GM23338 (cell line): ENCODE measurements at regions not wholly inside any gene's neighbourhood (a gene's known extent, or its start where the extent isn't known, plus 50 kb on each side); places are given as distances from the start of the nearest gene placed in this dataset.

Experiments
- ATAC-seq: fragments of 200-7000 bp; cut with Tn5 transposase; 3 replicates; pipeline ENCODE4 v1.9.1; 2020
- DNase-seq: peaks from one replicate; pipeline ENCODE4 v3.0.0-alpha.2; 2015; ENCODE audit warnings: low spot score
- H2AFZ ChIP-seq: fragments of 200-600 bp; sonication (generic); 2 replicates; pipeline ENCODE4 v1.8.0; 2016; ENCODE audit warnings: antibody characterized with exemption, mild to moderate bottlenecking, moderate library complexity
- H3F3A ChIP-seq: fragments of 200-600 bp; sonication (generic); replicated peaks from 2 replicates; pipeline ENCODE4 v1.8.0; 2017; ENCODE audit warnings: antibody characterized with exemption, mixed run types, low read depth
- H3K27ac ChIP-seq: fragments of 200-600 bp; sonication (generic); 2 replicates; pipeline ENCODE4 v1.6.1; 2016; ENCODE audit warnings: low read depth
- H3K27me3 ChIP-seq: fragments of 200-600 bp; sonication (generic); 2 replicates; pipeline ENCODE4 v1.8.0; 2016; ENCODE audit warnings: mild to moderate bottlenecking, mixed run types, moderate library complexity; ENCODE audit not compliant: insufficient read depth
- H3K36me3 ChIP-seq: fragments of 200-600 bp; sonication (generic); 2 replicates; pipeline ENCODE4 v1.8.0; 2016; ENCODE audit warnings: mild to moderate bottlenecking; ENCODE audit not compliant: insufficient read depth
- H3K4me1 ChIP-seq: fragments of 200-600 bp; sonication (generic); 2 replicates; pipeline ENCODE4 v1.8.0; 2016; ENCODE audit warnings: mild to moderate bottlenecking, moderate library complexity; ENCODE audit not compliant: insufficient read depth
- H3K4me2 ChIP-seq: fragments of 200-600 bp; sonication (generic); 2 replicates; pipeline ENCODE4 v1.7.1; 2017; ENCODE audit warnings: mixed run types
- H3K4me3 ChIP-seq: fragments of 200-600 bp; sonication (generic); 2 replicates; pipeline ENCODE4 v1.6.1; 2016; ENCODE audit warnings: mixed run types
- H3K79me2 ChIP-seq: fragments of 200-600 bp; sonication (generic); replicated peaks from 2 replicates; pipeline ENCODE4 v1.8.0; 2017; ENCODE audit warnings: mild to moderate bottlenecking; ENCODE audit not compliant: insufficient read depth
- H3K9me2 ChIP-seq: fragments of 200-600 bp; sonication (generic); 2 replicates; pipeline ENCODE4 v1.8.0; 2017; ENCODE audit not compliant: insufficient read depth
- H4K20me1 ChIP-seq: fragments of 200-600 bp; sonication (generic); replicated peaks from 2 replicates; pipeline ENCODE4 v1.8.0; 2017; ENCODE audit warnings: mild to moderate bottlenecking; ENCODE audit not compliant: insufficient read depth
- H3K27ac Mint-ChIP-seq: 2 replicates; pipeline ENCODE4 v1.8.0; 2020; ENCODE audit warnings: inconsistent platforms, mild to moderate bottlenecking, moderate library complexity, mixed read lengths
- H3K27me3 Mint-ChIP-seq: 3 replicates; pipeline ENCODE4 v1.8.0; 2022; ENCODE audit warnings: low read depth, mild to moderate bottlenecking, moderate library complexity, mixed read lengths, inconsistent platforms; ENCODE audit not compliant: insufficient read depth, poor library complexity
- H3K36me3 Mint-ChIP-seq: 3 replicates; pipeline ENCODE4 v1.8.0; 2021; ENCODE audit warnings: low read depth, mild to moderate bottlenecking, inconsistent platforms, moderate library complexity, mixed read lengths
- H3K4me1 Mint-ChIP-seq: 3 replicates; pipeline ENCODE4 v1.8.0; 2020; ENCODE audit warnings: mild to moderate bottlenecking, inconsistent platforms, mixed read lengths
- H3K4me3 Mint-ChIP-seq: 3 replicates; pipeline ENCODE4 v1.8.0; 2021; ENCODE audit warnings: moderate library complexity, mild to moderate bottlenecking, inconsistent platforms, mixed read lengths
- H3K9me3 Mint-ChIP-seq: 3 replicates; pipeline ENCODE4 v1.8.0; 2020; ENCODE audit warnings: moderate library complexity, mild to moderate bottlenecking, inconsistent platforms, mixed read lengths
- EZH2 ChIP-seq: fragments of 200-600 bp; sonication (generic); IDR thresholded peaks from one replicate; pipeline ENCODE4 v1.8.0; 2017; ENCODE audit warnings: antibody characterized with exemption, mild to moderate bottlenecking, low read depth; ENCODE audit not compliant: unreplicated experiment
- JUNB ChIP-seq: IDR thresholded peaks from one replicate; pipeline ENCODE4 v1.6.1; 2016; ENCODE audit warnings: antibody characterized with exemption; ENCODE audit not compliant: unreplicated experiment
- NANOG ChIP-seq: IDR thresholded peaks from 2 replicates; pipeline ENCODE4 v1.6.1; 2016; ENCODE audit warnings: antibody characterized with exemption, borderline replicate concordance
- POLR2AphosphoS5 ChIP-seq: IDR thresholded peaks from 2 replicates; pipeline ENCODE4 v1.6.1; 2016; ENCODE audit warnings: antibody characterized with exemption, low read depth
- STAT1 ChIP-seq: IDR thresholded peaks from one replicate; pipeline ENCODE4 v1.6.1; 2016; ENCODE audit warnings: antibody characterized with exemption; ENCODE audit not compliant: unreplicated experiment
- ZNF114 ChIP-seq: fragments of 250-450 bp; sonication (Bioruptor Pico); IDR thresholded peaks from 2 replicates; pipeline ENCODE4 v1.5.0; 2020; ENCODE audit warnings: mild to moderate bottlenecking, moderate library complexity
- ZNF462 ChIP-seq: fragments of 250-450 bp; sonication (Bioruptor Pico); IDR thresholded peaks from 2 replicates; pipeline ENCODE4 v1.5.0; 2020; ENCODE audit warnings: mild to moderate bottlenecking, moderate library complexity
- TF ChIP-seq, protein P1 (sequence below): IDR thresholded peaks from one replicate; pipeline ENCODE4 v1.6.1; 2018; ENCODE audit warnings: antibody characterized with exemption; ENCODE audit not compliant: unreplicated experiment

- TF ChIP-seq EZH2 (no peak), JUNB (no peak), POLR2AphosphoS5 (no peak), STAT1 (no peak), ZNF114 (CRISPR knock-in tag) (no peak), ZNF462 (CRISPR knock-in tag) (no peak), NANOG (no peak)
- TF ChIP-seq, protein P1, sequence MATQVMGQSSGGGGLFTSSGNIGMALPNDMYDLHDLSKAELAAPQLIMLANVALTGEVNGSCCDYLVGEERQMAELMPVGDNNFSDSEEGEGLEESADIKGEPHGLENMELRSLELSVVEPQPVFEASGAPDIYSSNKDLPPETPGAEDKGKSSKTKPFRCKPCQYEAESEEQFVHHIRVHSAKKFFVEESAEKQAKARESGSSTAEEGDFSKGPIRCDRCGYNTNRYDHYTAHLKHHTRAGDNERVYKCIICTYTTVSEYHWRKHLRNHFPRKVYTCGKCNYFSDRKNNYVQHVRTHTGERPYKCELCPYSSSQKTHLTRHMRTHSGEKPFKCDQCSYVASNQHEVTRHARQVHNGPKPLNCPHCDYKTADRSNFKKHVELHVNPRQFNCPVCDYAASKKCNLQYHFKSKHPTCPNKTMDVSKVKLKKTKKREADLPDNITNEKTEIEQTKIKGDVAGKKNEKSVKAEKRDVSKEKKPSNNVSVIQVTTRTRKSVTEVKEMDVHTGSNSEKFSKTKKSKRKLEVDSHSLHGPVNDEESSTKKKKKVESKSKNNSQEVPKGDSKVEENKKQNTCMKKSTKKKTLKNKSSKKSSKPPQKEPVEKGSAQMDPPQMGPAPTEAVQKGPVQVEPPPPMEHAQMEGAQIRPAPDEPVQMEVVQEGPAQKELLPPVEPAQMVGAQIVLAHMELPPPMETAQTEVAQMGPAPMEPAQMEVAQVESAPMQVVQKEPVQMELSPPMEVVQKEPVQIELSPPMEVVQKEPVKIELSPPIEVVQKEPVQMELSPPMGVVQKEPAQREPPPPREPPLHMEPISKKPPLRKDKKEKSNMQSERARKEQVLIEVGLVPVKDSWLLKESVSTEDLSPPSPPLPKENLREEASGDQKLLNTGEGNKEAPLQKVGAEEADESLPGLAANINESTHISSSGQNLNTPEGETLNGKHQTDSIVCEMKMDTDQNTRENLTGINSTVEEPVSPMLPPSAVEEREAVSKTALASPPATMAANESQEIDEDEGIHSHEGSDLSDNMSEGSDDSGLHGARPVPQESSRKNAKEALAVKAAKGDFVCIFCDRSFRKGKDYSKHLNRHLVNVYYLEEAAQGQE = no peak
- H3K9me2 ChIP-seq = no peaks in the 10 kb centered on the region
- H3K9me3 Mint-ChIP-seq = no peaks in the 10 kb centered on the region
These were observed 51.7 kb upstream of the SORCS2 start for GRCh38 chr4:7140692-7141069.

More at GRCh38 chr4:7140692-7141069, 51.7 kb upstream of the SORCS2 start:
- H3K4me1 Mint-ChIP-seq = peaks cover 11% of the 10 kb centered on the region
- ATAC-seq (no peak), DNase-seq (no peak)
- H3K4me3 ChIP-seq = no peak overlapping the region
- H3K4me1 ChIP-seq = peaks cover 6% of the 10 kb centered on the region
- H3K27me3 ChIP-seq = no peaks in the 10 kb centered on the region
- no peak overlapping the region for H3K27ac Mint-ChIP-seq
- no peaks in the 10 kb centered on the region for H3K36me3 Mint-ChIP-seq
- no peak overlapping the region for H3K27ac ChIP-seq
- no peaks in the 10 kb centered on the region for H3K79me2 ChIP-seq
- no peaks in the 10 kb centered on the region for H3K36me3 ChIP-seq
- no peaks in the 10 kb centered on the region for H3F3A ChIP-seq
- H2AFZ ChIP-seq = no peak overlapping the region
- H3K27me3 Mint-ChIP-seq = peaks cover 4% of the 10 kb centered on the region
- no peak overlapping the region for H3K4me2 ChIP-seq
- no peak overlapping the region for H3K4me3 Mint-ChIP-seq
- no peaks in the 10 kb centered on the region for H4K20me1 ChIP-seq
